GM21825 (cell line): ENCODE measurements at regions not wholly inside any gene's neighbourhood (a gene's known extent, or its start where the extent isn't known, plus 50 kb on each side); places are given as distances from the start of the nearest gene placed in this dataset.

Experiments
- ATAC-seq: cut with Tn5 transposase; IDR thresholded peaks from one replicate; pipeline ENCODE4 v1.9.1; 2021; ENCODE audit warnings: mild to moderate bottlenecking, moderate library complexity; ENCODE audit not compliant: unreplicated experiment

DNA sequence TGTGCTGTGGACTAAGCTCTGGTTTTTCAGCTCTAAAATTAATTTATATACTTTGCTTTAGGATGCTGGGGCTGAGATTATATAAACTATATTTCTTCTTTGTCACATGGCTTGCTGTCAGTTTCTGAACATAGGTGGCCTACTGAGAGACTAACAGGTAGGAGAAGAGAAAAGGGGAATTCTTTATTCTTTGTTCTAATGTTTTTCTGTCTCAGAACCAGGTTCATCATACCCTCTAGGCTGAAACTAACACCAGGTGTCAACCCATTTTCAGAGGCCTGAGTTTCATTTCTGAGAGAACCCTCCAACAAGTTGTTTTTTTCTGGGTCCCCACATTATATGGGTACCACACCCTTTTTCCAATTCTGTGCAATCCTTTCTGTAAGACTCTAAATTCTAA, 843.6 kb downstream of the TRIB2 start:
- peak; percentile 51 for ATAC-seq

DNA sequence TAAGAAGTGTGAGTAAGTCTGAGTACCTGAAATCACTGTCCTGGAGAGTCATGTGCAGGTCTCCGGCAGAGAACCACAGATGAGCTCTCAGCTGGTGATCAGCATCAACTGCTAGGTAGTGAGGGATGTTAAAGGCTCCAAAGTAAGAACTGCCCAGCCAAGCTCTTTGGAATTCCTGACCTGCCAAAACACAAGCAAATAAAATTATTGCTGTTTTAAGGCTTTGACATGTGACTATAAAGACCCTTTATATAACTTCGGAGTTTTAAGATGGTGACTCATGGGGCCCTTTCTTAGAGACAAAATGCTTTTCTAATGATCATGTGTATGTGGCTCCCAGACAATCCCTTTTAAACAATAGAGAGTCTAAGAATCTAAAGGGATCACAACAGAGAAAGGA, 855.7 kb downstream of the TRIB2 start:
- no peak for ATAC-seq

DNA sequence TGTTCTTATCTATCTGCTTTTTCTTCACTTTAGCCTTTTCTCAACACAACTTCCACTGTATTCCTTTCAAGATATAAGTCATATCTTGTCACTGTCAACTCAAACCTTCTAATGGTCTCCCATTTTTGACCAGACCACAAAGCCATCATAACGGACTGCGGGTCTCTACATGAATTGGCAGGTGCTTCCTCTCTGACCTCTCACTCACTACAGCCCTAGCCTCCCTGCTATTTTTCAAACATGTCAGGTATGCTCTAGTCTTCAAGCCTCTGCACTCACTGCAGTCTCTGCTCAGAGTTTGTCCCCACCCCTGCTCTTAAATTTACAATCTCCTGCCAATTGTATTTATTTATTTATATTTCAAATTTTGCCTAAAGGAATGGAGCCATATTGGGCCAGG, 858.1 kb downstream of the TRIB2 start:
- ATAC-seq: no peak

DNA sequence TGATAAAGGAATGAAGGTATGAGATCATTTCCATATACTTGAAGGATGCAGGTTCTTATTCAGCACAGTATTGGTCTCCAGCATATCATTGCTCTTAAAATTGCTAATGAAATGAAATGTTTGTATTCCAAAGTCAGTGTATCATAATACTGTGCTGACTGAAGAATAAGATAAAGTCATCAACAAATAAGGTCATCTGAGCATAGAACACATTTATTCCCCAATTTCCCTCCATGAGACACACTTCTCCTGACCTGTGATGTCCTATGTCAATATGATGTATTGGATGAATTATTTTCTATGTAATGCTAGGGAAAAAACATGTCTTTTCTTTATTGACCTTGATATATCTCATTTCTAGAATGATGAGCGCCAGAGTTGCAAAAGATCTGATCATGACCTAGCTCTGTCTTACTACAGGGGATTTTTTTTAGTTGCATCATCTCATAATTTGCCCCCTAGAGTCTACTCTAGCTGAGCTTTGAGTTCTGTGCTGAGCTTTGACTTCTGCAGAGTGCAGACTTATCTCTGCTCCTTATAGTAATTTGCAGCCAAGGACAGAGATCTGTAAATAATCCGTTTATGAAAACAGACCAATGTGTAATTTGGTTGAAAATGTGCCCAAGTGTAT, 859.8 kb downstream of the TRIB2 start:
- ATAC-seq: no peak

DNA sequence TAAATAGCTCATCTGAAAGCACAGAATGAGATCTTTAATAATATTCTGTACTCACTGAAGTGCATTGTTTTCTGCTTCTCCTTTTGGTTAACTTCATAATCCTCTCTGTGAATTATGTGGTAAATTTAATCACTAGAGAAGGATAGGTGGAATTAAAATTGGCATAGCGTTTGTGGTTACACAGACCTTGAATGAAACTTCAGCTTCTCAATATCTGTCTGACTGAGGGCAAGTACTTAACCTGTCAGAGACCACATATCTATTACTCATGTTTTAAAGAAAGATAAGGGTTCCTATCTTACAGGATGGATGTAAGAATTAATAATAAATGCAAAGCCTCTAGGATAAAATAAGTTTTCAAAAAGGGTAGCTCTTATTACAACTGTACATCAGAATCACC, 861.8 kb downstream of the TRIB2 start:
- ATAC-seq: no peak

DNA sequence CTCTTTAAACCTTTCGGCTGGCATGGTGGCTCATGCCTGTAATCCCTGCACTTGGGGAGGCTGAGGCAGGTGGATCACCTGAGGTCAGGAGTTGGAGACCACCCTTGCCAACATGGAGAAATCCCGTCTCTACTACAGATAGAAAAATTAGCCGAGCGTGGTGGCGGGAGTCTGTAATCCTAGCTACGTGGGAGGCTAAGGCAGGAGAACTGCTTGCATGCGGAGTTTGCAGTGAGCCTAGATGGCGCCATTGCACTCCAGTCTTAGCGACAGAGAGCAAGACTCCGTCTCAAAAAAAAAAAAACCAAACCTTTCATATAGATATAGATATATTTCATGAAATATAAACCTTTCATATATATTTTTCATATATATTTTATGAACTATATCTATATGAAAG, 864.7 kb downstream of the TRIB2 start:
- ATAC-seq: no peak

DNA sequence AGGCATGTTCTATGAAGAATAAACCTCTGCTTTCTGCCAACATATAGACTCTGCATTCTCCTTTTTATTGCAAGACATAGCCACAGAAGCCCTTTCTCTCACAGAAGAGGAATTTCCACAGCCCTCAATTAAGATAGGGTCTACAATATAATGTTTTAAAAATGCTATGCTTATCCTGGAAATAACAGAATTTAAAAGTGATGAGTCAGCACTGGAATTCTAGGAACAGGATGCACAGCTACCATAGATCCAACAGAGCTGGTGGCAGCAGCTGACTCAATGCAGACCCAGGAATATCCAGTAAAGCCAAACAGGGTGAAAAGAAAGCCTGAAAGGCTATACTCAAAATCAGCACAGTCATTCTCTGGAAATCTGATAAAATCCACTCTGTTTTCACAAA, 866.9 kb downstream of the TRIB2 start:
- no peak for ATAC-seq

DNA sequence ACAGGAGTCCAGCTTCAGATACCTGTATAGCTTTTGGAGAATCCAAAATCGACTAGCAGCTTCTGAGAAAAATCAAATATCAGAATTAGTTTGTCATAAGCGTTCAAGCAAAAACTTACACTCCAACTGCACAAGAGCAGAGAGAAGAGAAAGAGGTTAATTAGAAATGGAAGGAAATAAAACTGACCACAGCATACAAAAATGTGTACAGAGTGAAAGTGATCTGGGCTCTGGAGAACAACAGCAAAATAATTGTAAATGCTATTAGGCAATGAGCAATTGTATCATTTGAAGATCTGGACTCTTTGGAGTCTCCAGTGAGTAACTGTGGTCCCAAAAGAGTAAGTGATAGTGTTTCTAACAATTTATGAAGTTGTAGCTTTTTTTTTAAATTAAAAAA, 867.3 kb downstream of the TRIB2 start:
- ATAC-seq: no peak

DNA sequence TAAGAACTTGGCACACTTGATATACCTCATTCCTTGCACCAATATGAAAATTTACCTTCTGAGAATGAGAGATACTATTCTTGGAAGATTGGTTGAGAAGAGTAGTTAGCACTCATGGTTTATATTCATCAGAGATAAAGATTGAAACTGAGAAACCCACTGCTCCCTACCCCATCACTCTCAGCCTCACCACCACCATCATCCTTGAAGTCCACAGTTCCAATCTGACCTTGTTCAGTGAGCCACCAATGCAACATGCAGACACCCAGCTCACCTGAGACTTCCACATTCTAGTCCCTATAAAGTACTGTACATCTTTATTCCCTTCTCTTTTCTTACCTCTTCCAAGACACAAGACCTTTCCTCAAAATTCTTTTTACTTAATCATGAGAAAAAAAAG, 869.0 kb downstream of the TRIB2 start:
- no peak for ATAC-seq

DNA sequence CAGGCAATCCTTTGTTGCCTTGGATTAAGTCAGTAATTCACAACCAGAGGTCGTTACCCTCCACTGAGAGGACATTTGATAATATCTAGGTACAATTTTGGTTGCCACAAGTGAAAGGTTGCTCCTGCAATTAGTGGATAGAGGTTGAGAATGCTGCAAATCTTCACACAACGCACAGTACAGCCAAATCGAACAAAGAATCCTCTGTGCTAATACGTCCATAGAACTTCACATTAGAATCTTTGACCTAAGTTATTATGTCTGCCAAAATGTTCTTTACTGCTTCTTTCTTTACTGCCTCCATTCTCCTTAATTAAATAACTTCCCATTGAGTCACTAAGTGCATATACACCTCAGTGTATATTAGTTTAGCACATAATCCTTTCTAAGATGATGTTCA, 879.5 kb downstream of the TRIB2 start:
- ATAC-seq: no peak

DNA sequence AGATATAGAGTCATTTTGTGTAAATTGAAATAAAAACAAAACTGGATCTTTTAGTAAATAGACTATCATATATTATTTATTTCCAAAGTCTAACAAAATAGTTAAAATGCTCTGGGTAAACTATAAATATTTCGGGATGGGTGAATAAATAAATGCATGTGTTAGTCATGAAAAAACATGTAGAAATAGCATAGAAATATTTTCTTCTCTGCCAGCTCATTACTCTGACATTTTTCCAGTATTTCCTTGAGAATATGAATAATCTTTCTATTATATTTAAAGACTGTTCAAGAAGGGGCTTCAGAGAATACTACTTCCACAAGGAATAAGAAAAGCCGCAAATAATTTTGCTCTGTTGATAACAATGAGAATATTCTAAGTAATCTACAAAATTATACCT, 880.4 kb downstream of the TRIB2 start:
- ATAC-seq: no peak

DNA sequence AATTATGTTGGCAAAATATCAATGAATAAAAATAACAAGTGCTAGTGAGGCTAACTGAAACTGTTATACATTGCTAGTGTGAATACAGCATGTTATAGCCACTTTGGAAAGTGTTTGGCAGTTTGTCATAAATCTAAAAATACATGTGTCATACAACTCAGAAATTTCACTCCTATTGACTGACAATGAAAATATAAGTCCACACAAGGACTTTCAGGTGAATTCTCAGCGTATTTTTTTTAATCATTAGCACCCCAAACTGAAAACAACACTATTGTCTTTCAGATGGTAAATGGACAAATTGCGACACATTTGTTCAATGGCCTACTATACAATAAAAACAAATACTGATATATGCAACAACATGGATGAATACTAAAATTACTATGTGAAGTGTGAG, 884.8 kb downstream of the TRIB2 start:
- ATAC-seq: no peak

DNA sequence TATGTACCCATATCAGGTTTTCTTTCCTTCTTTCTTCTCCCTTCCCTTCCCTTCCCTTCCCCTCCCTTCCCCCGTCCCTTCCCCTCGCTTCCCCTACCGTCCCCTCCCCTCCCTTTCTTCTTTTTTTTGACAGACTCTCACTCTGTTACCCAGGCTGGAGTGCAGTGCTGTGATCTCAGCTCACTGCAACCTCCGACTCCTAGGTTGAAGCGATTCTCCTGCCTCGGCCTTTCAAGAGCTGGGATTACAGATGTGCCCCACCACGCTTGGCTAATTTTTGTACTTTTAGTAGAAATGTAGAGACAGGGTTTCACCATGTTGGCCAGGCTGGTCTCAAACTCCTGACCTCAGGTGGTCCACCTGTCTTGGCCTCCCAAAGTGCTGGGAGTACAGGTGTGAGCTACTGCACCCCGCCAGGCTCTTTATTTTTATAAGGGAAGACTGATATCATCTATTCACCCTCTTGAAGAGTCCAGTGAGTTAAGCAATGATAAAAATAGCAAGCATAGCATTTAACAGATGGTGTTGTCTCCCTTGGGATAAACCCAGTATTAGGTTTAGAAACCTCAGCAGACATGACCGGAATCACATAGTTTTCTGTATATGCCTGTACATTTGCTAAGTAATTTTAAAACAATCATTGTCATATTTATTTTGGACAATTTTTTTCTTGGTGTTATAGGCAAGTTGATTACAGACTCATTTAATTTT, 888.4 kb downstream of the TRIB2 start:
- no peak for ATAC-seq

DNA sequence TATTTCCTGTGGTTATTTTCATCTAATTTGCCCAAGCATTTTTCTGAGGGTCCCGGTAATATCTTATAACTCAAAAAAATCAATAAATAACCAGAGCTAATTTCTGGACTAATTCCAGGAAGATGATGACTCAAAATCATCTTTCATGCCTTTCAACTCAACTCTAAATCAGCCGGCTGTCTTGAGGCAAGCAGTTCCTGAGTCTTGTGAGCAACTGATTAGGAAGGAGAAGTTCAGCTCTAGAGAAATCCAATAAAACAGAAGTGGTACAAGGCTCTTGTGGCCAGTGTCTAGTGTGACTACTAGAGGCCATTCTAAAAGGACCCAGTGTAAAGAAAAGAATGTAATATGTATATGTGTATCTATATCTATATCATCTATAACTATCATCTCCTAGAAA, 890.4 kb downstream of the TRIB2 start:
- ATAC-seq: no peak

DNA sequence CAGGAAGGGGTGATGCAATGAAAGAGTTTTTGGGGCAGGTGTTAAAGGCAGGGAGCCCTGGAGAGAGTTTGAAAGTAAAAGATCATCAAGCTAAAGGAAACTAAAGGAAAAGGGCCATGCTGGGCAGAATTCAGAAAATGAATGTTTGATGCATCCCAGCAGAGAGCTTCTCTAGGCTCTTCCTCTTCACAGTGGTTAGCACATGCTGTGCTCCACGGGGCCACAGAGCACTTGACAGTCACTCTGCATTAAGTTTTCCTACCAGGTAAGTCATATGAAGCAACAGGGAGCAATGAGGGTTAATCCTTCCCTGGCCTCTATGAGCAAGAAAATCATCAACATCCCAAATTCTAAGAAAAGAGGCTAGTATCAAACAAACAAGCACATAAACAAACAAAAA, 895.2 kb downstream of the TRIB2 start:
- ATAC-seq: no peak

DNA sequence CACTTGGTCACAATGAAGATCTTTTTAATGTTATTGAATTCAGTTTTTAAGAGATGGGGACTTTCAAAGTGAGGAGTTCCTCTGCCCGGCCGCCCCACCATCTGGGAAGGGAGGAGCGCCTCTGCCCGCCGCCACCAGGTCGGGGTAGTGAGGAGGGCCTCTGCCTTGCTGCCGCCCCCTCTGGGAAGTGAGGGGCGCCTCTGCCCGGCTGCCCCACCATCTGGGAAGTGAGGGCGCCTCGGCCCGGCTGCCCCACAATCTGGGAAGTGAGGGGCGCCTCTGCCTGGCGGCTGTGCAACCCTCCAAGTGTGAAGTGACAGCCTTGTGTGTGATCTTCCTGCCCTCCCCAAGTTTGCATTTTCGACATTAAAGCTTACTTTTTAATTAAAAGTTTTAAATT, 899.3 kb downstream of the TRIB2 start:
- ATAC-seq: no peak

DNA sequence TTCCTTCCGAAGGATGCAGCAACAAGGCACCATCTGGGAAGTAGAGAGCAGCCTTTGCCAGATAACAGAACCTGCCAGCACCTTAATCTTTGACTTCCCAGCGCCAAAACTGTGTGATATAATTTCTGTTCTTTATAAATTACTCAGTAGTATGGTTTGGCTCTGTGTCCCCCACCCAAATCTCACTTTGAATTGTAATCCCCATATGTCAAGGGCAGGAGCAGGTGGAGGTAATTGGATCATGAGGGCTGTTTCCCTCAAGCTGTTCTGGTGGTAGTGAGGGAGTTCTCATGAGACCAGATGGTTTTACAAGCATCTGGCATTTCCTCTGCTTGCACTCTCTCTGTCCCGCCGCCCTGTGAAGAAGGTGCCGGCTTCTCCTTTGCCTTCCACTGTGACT, 899.9 kb downstream of the TRIB2 start:
- ATAC-seq: no peak

DNA sequence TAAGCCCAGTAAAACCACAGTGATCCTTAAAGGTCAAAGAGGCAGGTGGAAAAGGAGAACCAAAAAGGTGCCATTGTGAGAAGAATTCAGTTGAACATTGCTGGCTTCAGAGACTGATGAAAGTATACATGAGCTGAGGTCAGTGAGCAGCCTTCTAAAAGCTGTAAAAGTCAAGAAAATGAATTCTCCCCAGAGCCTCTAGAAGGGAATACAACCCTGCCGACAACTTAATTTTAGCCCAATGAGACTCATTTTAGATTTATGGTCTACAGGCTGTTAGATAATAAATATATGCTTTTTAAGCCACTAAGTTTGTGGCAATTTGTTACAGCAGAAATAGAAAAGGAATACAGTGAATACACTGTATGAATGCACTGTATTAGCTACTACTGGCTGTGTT, 911.4 kb downstream of the TRIB2 start:
- ATAC-seq: no peak

DNA sequence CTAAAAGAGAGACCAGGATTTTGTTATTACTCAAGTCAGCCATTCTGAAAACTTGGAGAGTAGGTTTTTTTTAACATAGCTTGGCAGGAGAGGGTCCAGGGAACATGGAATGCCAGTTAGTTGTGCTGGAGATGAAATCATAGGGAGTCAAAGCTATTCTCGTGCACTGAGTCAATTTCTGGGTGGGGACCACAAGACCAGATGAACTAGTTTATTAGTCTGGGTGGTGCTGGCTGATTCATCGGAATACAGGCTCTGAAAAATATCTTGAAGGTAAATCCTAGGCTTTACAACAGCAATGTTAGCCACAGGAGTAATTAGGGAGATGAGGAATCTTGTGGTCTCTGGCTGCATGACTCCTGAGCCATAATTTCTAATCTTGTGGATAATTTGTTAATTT, 921.4 kb downstream of the TRIB2 start:
- ATAC-seq: no peak

DNA sequence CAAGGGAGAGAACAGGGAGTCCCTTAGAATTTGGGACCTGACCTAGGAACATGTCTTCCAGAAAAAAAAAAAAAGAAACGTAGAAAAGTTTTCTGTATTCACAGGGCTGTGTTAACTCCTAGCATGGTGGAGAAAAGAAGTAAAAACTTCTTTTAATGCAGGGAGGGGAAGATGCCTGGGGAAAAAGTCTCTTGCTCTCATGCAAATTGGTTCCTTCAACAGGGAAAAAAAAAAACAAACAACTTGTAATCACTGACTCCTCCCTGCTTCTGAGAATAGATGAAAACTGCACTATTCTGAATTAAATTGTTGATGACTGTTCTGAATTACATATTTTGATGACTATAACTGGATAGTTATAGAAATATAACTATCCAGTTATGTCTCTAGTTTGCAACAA, 933.2 kb downstream of the TRIB2 start:
- ATAC-seq: no peak

DNA sequence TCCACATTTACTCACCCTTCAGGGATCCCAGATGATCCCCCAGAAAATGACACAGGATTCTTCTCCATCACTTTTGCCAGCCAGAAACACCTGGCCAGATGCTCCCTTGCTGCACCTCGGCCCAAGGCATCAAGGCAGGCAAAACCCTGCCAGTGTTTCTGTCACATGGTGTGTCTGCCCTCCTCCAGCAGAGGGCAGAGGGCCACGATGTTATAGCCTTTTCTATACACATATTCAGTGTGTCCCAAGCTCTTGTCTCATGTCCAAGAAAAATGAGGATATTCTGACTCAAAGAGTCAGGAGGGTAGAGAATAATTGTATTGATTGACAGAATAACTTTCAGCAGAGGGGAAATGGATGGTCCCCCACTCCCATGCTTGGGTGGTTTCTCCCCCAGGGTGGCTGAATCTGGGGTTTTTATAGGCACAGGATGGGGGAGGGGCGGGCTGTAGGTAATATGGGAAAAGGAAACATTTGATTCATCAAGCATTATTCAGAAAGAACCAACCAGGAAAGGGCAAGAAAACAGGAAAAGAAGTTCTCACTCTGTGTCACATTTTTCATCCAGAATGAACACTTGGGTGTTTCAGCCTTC, 933.9 kb downstream of the TRIB2 start:
- no peak for ATAC-seq

DNA sequence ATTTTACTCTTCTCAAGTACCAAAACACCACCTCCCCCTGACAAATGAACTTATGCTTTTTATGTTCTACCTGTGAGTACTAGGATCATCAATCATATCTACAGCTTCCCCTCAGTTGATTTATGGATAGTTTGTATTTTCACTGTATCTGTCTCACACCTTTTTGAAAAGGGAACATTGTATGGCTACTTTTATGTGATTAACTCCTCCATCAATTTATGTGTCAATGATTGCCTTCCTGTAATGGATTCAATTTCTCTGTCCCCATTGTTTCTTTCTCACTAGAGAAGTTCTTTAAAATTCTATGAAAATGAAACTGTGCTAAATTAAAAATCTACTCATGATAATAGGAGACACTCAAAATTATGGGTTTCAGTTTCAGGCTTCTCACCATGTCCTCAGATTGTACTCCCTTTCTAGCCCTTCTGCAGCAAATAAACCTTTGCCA, 935.0 kb downstream of the TRIB2 start:
- no peak for ATAC-seq
